ENCODE measurements at regions not wholly inside any gene's neighbourhood (a gene's known extent, or its start where the extent isn't known, plus 50 kb on each side); places are given as distances from the start of the nearest gene placed in this dataset.
"Not testable (repeated sequence)": the region's sequence is repeated elsewhere in the genome, so short reads cannot be mapped to it uniquely, and the experiment has no call there.

GRCh38 chr12:78284417-78284816 lies 453.7 kb downstream of the NAV3 start:
- intact Hi-C loops (cut with DNase I): no loop called here
- H3K27ac ChIP-seq: no peak overlapping the region
- no peak overlapping the region for H3K4me3 ChIP-seq
- H3K9me3 ChIP-seq: peaks cover 0 to 5% of the 10 kb centered on the region in 2 donors
- no peaks in the 10 kb centered on the region for H3K4me1 ChIP-seq
- H3K27me3 ChIP-seq: no peaks in the 10 kb centered on the region
- TF ChIP-seq CTCF (IDR thresholded peaks at IDR 0.05): no peak
- H3K36me3 ChIP-seq: no peaks in the 10 kb centered on the region
- DNase-seq (no peak), ATAC-seq (no peak)

DNA sequence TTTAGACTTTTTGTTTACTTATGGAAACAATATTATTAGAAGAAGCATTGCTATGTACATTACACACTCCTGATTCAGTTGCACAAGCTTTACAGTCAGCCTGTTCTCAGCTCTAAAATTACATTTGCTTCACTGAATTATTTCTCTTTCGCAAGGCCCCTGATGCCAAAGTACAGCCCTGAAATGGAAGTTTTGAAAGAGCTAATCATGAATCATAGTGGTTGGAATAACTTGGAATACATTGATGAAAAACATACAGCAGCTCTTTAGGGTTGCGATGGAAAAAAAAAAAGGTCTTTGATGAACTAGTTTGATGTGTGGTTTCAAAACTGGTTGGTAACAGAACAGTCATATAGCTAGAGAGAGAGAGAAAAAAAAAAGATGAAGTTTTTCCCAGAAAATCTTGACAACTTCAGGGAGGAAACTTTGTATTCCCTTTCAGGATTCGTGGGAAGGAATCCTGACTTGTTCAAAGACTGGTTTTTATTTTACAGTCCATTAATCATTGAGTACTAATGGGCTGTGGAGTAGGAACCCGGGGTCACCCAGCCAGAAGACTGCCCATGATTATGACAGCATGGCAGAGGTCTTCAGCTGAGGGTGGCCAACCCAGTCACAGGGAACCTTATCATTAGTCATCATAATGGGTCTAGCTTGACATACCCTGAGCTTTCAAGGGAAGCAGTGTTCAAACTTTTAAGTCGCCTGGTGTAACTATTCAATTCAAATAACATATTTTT lies 460.1 kb downstream of the NAV3 start:
- H3K4me3 ChIP-seq: no peak overlapping the region
- no peaks in the 10 kb centered on the region for H3K36me3 ChIP-seq
- H3K4me1 ChIP-seq: no peaks in the 10 kb centered on the region
- no peak overlapping the region for H3K27ac ChIP-seq
- no peak for TF ChIP-seq CTCF (IDR thresholded peaks at IDR 0.05)
- H3K9me3 ChIP-seq: peaks cover 0 to 2% of the 10 kb centered on the region in 2 donors
- intact Hi-C loops (cut with DNase I): no loop called here
- H3K27me3 ChIP-seq: no peaks in the 10 kb centered on the region
- DNase-seq: peak in 2 of 4 donors; percentile 8 to 12
- no peak for ATAC-seq

GRCh38 chr12:78293059-78293686 lies 462.5 kb downstream of the NAV3 start:
- H3K9me3 ChIP-seq: peaks cover 0 to 2% of the 10 kb centered on the region in 2 donors
- DNase-seq: no peak
- no peak overlapping the region for H3K27ac ChIP-seq
- no peaks in the 10 kb centered on the region for H3K4me1 ChIP-seq
- no peak for ATAC-seq
- H3K4me3 ChIP-seq: no peak overlapping the region
- no peaks in the 10 kb centered on the region for H3K27me3 ChIP-seq
- no peaks in the 10 kb centered on the region for H3K36me3 ChIP-seq
- no peak for TF ChIP-seq CTCF (IDR thresholded peaks at IDR 0.05)
- intact Hi-C loops (cut with DNase I): no loop called here

DNA sequence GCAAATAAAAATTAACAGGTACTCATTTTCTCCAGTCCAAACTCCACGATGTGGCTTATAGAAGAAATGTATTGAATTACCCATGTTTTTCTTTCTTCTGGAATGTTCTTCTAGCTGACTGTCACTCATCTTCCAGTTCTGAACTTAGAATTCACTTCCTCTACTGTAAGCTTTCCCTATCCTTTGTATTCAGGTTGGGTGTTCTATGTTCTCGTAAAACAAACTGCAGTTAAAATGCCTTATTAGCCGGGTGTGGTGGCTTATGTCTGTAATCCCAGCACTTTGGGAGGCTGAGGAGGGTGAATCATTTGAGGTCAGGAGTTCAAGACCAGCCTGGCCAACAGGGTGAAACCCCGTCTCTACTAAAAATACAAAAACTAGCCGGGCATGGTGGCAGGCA lies 470.6 kb downstream of the NAV3 start:
- H3K9me3 ChIP-seq; H3K27ac ChIP-seq; H3K4me3 ChIP-seq; H3K36me3 ChIP-seq; H3K27me3 ChIP-seq; H3K4me1 ChIP-seq; intact Hi-C loops (cut with DNase I); ATAC-seq; DNase-seq: not testable (repeated sequence)

- intact Hi-C loops (cut with DNase I): no loop called here
- Histone ChIP-seq H3K4me1 (no peaks in the 10 kb centered on the region), H3K27me3 (no peaks in the 10 kb centered on the region), H3K4me3 (no peak overlapping the region), H3K9me3 (no peaks in the 10 kb centered on the region), H3K36me3 (no peaks in the 10 kb centered on the region), H3K27ac (no peak overlapping the region)
- DNase-seq (no peak), ATAC-seq (no peak)
- TF ChIP-seq CTCF (IDR thresholded peaks at IDR 0.05): no peak
Measured at GRCh38 chr12:78305808-78306207, 475.1 kb downstream of the NAV3 start.

Measured in left lung (tissue), 4 donors.